SU-DHL-6 (cell line): ENCODE measurements at regions not wholly inside any gene's neighbourhood (a gene's known extent, or its start where the extent isn't known, plus 50 kb on each side); places are given as distances from the start of the nearest gene placed in this dataset.

Source experiments
- H2AFZ ChIP-seq: fragments of 200-600 bp; sonication (generic); 2 replicates; pipeline ENCODE4 v1.6.1; 2014; ENCODE audit warnings: low read depth, mild to moderate bottlenecking, moderate library complexity, mixed read lengths, antibody characterized with exemption, low read length; ENCODE audit not compliant: severe bottlenecking
- H3F3A ChIP-seq: fragments of 200-600 bp; shearing (Covaris generic); 2 replicates; pipeline ENCODE4 v1.6.0; 2016; ENCODE audit warnings: antibody characterized with exemption, mild to moderate bottlenecking; ENCODE audit not compliant: insufficient read depth
- H3K27ac ChIP-seq: fragments of 200-600 bp; sonication (generic); 2 replicates; pipeline ENCODE4 v1.5.1; 2016; ENCODE audit warnings: low read depth, mild to moderate bottlenecking, low read length, moderate library complexity, mixed read lengths
- H3K27me3 ChIP-seq: fragments of 200-600 bp; sonication (generic), shearing (Covaris generic); 2 replicates; pipeline ENCODE4 v1.6.0; 2014; ENCODE audit warnings: mild to moderate bottlenecking, low read length
- H3K36me3 ChIP-seq: fragments of 200-600 bp; sonication (generic); 2 replicates; pipeline ENCODE4 v1.6.1; 2014; ENCODE audit warnings: mild to moderate bottlenecking, low read length, mixed read lengths
- H3K4me2 ChIP-seq: fragments of 300-600, 200-600 bp; shearing (Covaris generic), sonication (generic); 2 replicates; pipeline ENCODE4 v1.6.0; 2014; ENCODE audit warnings: low read length, low read depth, mild to moderate bottlenecking; ENCODE audit not compliant: poor library complexity, severe bottlenecking
- H3K4me3 ChIP-seq: fragments of 200-600 bp; sonication (generic); 2 replicates; pipeline ENCODE4 v1.5.1; 2014; ENCODE audit warnings: antibody characterized with exemption, low read length, mild to moderate bottlenecking, mixed read lengths; ENCODE audit not compliant: insufficient read depth, poor library complexity, severe bottlenecking
- H3K79me2 ChIP-seq: fragments of 200-600 bp; sonication (generic); 2 replicates; pipeline ENCODE4 v1.6.1; 2014; ENCODE audit warnings: mild to moderate bottlenecking, low read length, moderate library complexity; ENCODE audit not compliant: insufficient read depth
- H3K9ac ChIP-seq: fragments of 200-600 bp; sonication (generic); 2 replicates; pipeline ENCODE4 v1.7.0; 2014; ENCODE audit warnings: mild to moderate bottlenecking, low read length
- H3K9me2 ChIP-seq: fragments of 200-600 bp; sonication (generic); replicated peaks from 2 replicates; pipeline ENCODE4 v1.6.1; 2014; ENCODE audit warnings: low read length; ENCODE audit not compliant: insufficient read depth
- H3K9me3 ChIP-seq: fragments of 200-600 bp; sonication (generic); 2 replicates; pipeline ENCODE4 v1.6.1; 2014; ENCODE audit warnings: low read length, mixed read lengths; ENCODE audit not compliant: insufficient read depth
- H4K20me1 ChIP-seq: fragments of 200-600 bp; sonication (generic); 2 replicates; pipeline ENCODE4 v1.6.1; 2014; ENCODE audit warnings: low read depth, mild to moderate bottlenecking, antibody characterized with exemption, low read length, moderate library complexity, mixed read lengths
- CTCF ChIP-seq: fragments of 200-600 bp; sonication (generic); IDR thresholded peaks from one replicate; pipeline ENCODE4 v1.5.1; 2017; ENCODE audit warnings: antibody characterized with exemption, mild to moderate bottlenecking, low read length, moderate library complexity; ENCODE audit not compliant: insufficient read depth, poor library complexity, severe bottlenecking
- EZH2phosphoT487 ChIP-seq: fragments of 200-600 bp; sonication (generic), shearing (Covaris generic); conservative IDR thresholded peaks from 2 replicates; pipeline ENCODE4 v1.6.1; 2018; ENCODE audit warnings: mild to moderate bottlenecking, antibody characterized with exemption, low read length, moderate library complexity, mixed read lengths

- Histone ChIP-seq H3K4me2 (no peak overlapping the region), H3K9ac (no peak overlapping the region), H3K27me3 (no peaks in the 10 kb centered on the region), H3K36me3 (no peaks in the 10 kb centered on the region), H3K9me3 (no peaks in the 10 kb centered on the region), H3K9me2 (no peaks in the 10 kb centered on the region), H3K79me2 (no peaks in the 10 kb centered on the region), H2AFZ (no peak overlapping the region), H3F3A (no peaks in the 10 kb centered on the region), H4K20me1 (no peaks in the 10 kb centered on the region), H3K4me3 (no peak overlapping the region), H3K27ac (no peak overlapping the region)
- no peak for TF ChIP-seq CTCF
- TF ChIP-seq EZH2phosphoT487, result no peak
Measured at GRCh38 chrX:149073479-149073878, 431.6 kb downstream of the IDS start.

GRCh38 chrX:149069899-149070298 lies 435.2 kb downstream of the IDS start:
- Histone ChIP-seq H3K27ac (no peak overlapping the region), H3F3A (no peaks in the 10 kb centered on the region), H3K27me3 (no peaks in the 10 kb centered on the region), H2AFZ (no peak overlapping the region), H3K4me2 (no peak overlapping the region), H3K9ac (no peak overlapping the region), H3K4me3 (no peak overlapping the region), H3K9me3 (no peaks in the 10 kb centered on the region), H4K20me1 (no peaks in the 10 kb centered on the region), H3K79me2 (no peaks in the 10 kb centered on the region), H3K9me2 (no peaks in the 10 kb centered on the region), H3K36me3 (no peaks in the 10 kb centered on the region)
- TF ChIP-seq EZH2phosphoT487 (no peak), CTCF (no peak)

GRCh38 chrX:149060921-149061320 lies 444.2 kb downstream of the IDS start:
- H3K4me2 ChIP-seq, result no peak overlapping the region
- no peak for TF ChIP-seq EZH2phosphoT487
- no peak for TF ChIP-seq CTCF
- H3K27me3 ChIP-seq, result no peaks in the 10 kb centered on the region
- no peaks in the 10 kb centered on the region for H4K20me1 ChIP-seq
- no peaks in the 10 kb centered on the region for H3K9me3 ChIP-seq
- no peaks in the 10 kb centered on the region for H3K36me3 ChIP-seq
- H3K9me2 ChIP-seq, result no peaks in the 10 kb centered on the region
- no peak overlapping the region for H3K4me3 ChIP-seq
- H3K79me2 ChIP-seq, result no peaks in the 10 kb centered on the region
- H3K27ac ChIP-seq, result no peak overlapping the region
- H2AFZ ChIP-seq, result no peak overlapping the region
- H3K9ac ChIP-seq, result no peak overlapping the region
- no peaks in the 10 kb centered on the region for H3F3A ChIP-seq
